ENCODE measurements at regions not wholly inside any gene's neighbourhood (a gene's known extent, or its start where the extent isn't known, plus 50 kb on each side); places are given as distances from the start of the nearest gene placed in this dataset.
"Not testable (repeated sequence)": the region's sequence is repeated elsewhere in the genome, so short reads cannot be mapped to it uniquely, and the experiment has no call there.

DNA sequence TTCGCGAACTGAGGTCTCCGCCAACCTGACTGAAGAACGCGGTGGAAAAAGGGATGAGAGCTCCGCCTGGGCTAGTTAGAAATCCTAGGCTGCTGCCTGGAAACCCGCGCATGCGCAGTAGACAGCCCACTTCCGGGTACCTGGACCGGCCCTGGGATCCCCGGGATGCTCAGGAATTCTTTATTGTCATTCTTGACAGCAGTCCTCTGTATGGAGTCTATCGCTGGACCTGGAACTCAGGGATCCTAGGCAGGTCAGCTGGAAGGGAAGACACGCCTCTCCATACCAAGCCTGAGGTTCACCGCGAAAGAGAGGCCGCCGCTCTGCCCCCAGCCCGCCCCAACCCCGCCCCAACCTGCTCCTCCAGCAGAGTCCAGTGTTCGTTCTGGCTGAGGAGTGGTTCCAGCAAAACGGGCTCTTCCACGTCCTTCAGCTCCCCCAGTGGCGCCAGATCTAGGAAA is 1379.2 kb upstream of the DEFB115 start:
- no peaks in the 10 kb centered on the region for H3K4me1 Mint-ChIP-seq
- H3K9me3 Mint-ChIP-seq, result peaks cover 91% of the 10 kb centered on the region
- peaks cover 4% of the 10 kb centered on the region for H3K27me3 Mint-ChIP-seq (ENCODE audit: low read depth, poor library complexity)
- DNase-seq, result no peak
- TF ChIP-seq, protein P1, sequence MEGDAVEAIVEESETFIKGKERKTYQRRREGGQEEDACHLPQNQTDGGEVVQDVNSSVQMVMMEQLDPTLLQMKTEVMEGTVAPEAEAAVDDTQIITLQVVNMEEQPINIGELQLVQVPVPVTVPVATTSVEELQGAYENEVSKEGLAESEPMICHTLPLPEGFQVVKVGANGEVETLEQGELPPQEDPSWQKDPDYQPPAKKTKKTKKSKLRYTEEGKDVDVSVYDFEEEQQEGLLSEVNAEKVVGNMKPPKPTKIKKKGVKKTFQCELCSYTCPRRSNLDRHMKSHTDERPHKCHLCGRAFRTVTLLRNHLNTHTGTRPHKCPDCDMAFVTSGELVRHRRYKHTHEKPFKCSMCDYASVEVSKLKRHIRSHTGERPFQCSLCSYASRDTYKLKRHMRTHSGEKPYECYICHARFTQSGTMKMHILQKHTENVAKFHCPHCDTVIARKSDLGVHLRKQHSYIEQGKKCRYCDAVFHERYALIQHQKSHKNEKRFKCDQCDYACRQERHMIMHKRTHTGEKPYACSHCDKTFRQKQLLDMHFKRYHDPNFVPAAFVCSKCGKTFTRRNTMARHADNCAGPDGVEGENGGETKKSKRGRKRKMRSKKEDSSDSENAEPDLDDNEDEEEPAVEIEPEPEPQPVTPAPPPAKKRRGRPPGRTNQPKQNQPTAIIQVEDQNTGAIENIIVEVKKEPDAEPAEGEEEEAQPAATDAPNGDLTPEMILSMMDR (IDR thresholded peaks at IDR 0.05), result no peak
- H3K36me3 Mint-ChIP-seq (ENCODE audit: low read depth), result peaks cover 19% of the 10 kb centered on the region
- no peak overlapping the region for H3K27ac Mint-ChIP-seq
- no peak overlapping the region for H3K4me3 Mint-ChIP-seq

DNA sequence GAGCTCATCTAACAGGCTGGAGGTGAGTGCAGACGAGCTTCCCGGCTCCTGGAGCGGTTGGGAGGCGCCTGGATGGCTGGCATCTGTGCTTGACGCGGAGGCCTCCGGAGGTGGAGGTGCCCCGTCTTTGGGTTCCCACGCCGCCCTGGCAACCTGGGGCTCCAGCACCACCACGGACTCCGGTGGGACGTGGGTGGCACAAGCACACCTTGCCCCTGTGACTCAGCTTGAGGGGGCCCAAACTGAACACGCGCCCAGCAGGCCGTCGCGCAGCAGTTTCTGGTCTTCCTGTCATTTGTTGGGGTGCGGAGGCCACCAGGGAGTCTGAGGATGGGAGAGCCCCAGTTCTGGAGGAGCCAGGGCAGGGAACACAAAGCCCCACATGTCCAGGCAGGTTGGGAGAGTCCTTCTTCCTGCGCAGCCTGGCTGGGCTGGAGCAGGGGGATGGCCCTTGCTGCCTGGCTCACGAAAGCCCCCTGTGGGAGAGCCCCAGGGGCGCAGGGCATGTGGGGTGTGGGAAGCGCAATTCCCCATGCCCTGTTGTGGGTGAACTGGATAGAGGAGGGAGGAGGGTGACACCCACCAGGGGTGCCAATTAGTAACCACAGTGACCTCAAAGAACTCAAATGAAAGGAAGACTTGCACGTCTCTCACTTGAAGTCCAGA is 1378.6 kb upstream of the DEFB115 start:
- H3K27me3 Mint-ChIP-seq (ENCODE audit: low read depth, poor library complexity), result peaks cover 4% of the 10 kb centered on the region
- H3K36me3 Mint-ChIP-seq (ENCODE audit: low read depth), result peaks cover 19% of the 10 kb centered on the region
- H3K4me1 Mint-ChIP-seq, result no peaks in the 10 kb centered on the region
- H3K4me3 Mint-ChIP-seq, result no peak overlapping the region
- H3K27ac Mint-ChIP-seq, result no peak overlapping the region
- TF ChIP-seq, protein P1 (IDR thresholded peaks at IDR 0.05), result no peak
- DNase-seq, result no peak
- H3K9me3 Mint-ChIP-seq, result peaks cover 93% of the 10 kb centered on the region

DNA sequence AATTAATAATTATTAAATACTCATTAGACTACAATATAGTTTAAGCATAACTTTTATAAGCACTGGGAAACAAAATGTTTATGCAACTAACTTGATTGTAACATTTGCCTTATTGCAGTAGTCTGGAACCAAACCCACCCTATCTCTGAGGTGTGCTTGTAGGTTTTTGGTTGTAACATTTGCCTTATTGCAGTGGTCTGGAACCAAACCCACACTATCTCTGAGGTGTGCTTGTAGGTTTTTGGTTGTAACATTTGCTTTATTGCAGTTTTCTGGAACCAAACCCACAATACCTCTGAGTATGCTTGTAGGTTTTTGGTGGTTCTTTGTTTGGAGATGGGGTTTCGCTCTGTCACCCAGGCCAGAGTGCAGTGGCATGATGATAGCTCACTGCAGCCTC is 1376.4 kb upstream of the DEFB115 start:
- not testable (repeated sequence) for H3K27me3 Mint-ChIP-seq (ENCODE audit: low read depth, poor library complexity); H3K4me1 Mint-ChIP-seq; H3K4me3 Mint-ChIP-seq; DNase-seq; H3K27ac Mint-ChIP-seq
- Mint-ChIP-seq H3K36me3 (ENCODE audit: low read depth) (peaks cover 13% of the 10 kb centered on the region), H3K9me3 (peaks cover 87% of the 10 kb centered on the region)

DNA sequence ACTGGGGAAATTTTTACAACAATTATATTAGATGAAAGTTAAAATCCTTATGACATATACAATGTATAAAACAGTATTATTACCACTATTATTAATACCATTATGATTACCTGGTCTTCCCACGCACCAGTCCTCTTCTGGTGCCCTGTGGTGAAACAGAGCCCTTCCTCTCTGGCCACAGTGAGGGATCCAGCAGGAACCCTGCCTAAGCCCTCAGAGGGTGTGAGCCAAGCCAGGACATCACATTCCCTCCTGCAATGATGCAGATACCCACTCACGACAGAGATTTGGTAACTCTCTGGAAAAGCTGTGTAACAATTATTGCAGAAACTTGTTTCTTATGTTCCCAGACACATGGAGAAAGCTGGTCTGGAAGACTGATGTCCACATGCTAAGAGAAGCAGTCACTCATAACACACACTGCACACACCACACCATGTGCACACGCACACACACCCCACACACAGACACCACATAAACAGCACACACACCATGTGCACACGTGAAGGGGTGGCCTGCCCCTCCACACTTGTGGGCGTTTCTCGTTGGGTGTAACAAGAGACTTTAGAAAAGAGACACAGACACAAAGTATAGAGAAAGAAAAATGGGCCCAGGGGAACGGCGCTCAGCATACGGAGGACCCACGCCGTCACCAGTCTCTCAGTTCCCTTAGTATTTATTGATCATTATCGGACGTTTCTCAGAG is 1373.8 kb upstream of the DEFB115 start:
- H3K36me3 Mint-ChIP-seq (ENCODE audit: low read depth); DNase-seq; H3K27me3 Mint-ChIP-seq (ENCODE audit: low read depth, poor library complexity); H3K4me1 Mint-ChIP-seq; H3K4me3 Mint-ChIP-seq; H3K27ac Mint-ChIP-seq: not testable (repeated sequence)
- peaks cover 85% of the 10 kb centered on the region for H3K9me3 Mint-ChIP-seq

DNA sequence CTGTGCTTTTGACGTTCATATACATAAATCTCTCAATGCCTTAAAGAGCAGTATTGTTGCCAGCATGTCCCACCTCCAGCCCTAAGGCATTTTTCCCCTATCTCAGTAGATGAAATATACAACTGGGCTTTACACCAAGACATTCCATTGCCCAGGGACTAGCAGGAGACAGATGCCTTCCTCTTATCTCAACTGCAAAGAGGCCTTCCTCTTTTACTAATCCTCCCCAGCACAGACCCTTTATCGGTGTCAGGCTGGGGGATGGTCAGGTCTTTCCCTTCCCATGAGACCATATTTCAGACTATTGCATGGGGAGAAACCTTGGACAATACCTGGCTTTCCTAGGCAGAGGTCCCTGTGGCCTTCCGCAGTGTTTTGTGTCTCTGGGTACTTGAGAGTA is 1373.1 kb upstream of the DEFB115 start:
- peaks cover 84% of the 10 kb centered on the region for H3K9me3 Mint-ChIP-seq
- not testable (repeated sequence) for DNase-seq; H3K27me3 Mint-ChIP-seq (ENCODE audit: low read depth, poor library complexity); H3K4me1 Mint-ChIP-seq; H3K27ac Mint-ChIP-seq; H3K36me3 Mint-ChIP-seq (ENCODE audit: low read depth); H3K4me3 Mint-ChIP-seq

DNA sequence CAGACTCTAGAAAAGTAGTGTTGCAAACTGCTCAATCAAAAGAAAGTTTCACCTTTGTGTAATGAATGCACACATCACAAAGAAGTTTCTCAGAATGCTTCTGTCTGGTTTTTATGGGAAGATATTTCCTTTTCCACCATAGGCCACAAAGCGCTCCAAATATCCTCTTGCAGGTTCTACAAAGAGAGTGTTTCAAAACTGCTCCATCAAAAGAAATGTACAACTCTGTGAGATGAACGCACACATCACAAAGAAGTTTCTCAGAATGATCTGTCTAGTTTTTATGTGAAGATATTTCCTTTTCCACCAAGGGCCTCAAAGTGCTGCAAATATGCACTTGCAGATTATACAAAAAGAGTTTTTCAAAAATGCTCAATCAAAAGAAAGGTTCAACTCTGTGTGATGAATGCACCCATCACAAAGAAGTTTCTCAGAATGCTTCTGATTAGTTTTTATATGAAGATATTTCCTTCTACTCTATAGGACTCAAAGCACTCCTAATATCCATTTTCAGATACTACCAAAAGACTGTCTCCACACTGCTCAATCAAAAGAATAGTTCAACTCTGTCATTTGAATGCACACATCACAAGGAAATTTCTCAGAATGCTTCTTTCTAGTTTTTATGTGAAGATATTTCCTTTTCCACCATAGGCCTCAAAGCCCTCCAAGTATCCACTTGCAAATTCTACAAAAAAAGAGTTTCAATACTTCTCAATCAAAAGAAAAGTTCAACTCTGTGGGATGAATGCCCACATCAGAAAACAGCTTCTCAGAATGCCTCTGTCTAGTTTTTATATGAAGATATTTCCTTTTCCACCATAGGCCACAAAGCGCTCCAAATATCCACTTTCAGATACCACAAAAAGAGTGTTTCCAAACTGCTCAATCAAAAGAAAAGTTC is 1371.9 kb upstream of the DEFB115 start:
- not testable (repeated sequence) for H3K4me1 Mint-ChIP-seq; DNase-seq; H3K27me3 Mint-ChIP-seq (ENCODE audit: low read depth, poor library complexity); H3K4me3 Mint-ChIP-seq; H3K36me3 Mint-ChIP-seq (ENCODE audit: low read depth); H3K27ac Mint-ChIP-seq
- peaks cover 79% of the 10 kb centered on the region for H3K9me3 Mint-ChIP-seq

DNA sequence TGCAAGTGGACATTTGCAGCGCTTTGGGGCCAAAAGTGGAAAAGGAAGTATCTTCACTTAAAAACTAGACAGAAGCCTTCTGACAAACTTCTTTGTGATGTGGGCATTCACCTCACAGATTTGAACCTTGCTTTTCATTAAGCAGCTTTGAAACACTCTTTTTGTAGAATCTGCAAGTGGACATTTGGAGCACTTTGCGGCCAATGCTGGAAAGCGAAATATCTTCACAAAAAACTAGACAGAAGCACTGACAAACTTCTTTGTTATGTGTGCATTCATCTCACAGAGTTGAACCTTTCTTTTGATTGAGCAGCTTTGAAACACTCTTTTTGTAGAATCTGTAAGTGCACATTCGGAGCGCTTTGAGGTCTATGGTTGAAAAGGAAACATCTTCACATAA is 1365.9 kb upstream of the DEFB115 start:
- H3K9me3 Mint-ChIP-seq, result peaks cover 32% of the 10 kb centered on the region
- H3K27me3 Mint-ChIP-seq (ENCODE audit: low read depth, poor library complexity); DNase-seq; H3K36me3 Mint-ChIP-seq (ENCODE audit: low read depth); H3K4me3 Mint-ChIP-seq; H3K27ac Mint-ChIP-seq; H3K4me1 Mint-ChIP-seq: not testable (repeated sequence)
